Hepatocyte (in vitro differentiated cells): ENCODE measurements at regions not wholly inside any gene's neighbourhood (a gene's known extent, or its start where the extent isn't known, plus 50 kb on each side); places are given as distances from the start of the nearest gene placed in this dataset.

ENCODE experiments used
- EZH2 ChIP-seq: fragments of 200-600 bp; sonication (generic); IDR thresholded peaks from 2 replicates; pipeline ENCODE4 v1.6.1; 2016; ENCODE audit warnings: antibody characterized with exemption, mild to moderate bottlenecking, borderline replicate concordance
- TF ChIP-seq, protein P1 (sequence below): fragments of 200-600 bp; sonication (generic); IDR thresholded peaks from 2 replicates; pipeline ENCODE4 v1.5.1; 2016; ENCODE audit warnings: antibody characterized with exemption, mild to moderate bottlenecking; ENCODE audit not compliant: poor library complexity

DNA sequence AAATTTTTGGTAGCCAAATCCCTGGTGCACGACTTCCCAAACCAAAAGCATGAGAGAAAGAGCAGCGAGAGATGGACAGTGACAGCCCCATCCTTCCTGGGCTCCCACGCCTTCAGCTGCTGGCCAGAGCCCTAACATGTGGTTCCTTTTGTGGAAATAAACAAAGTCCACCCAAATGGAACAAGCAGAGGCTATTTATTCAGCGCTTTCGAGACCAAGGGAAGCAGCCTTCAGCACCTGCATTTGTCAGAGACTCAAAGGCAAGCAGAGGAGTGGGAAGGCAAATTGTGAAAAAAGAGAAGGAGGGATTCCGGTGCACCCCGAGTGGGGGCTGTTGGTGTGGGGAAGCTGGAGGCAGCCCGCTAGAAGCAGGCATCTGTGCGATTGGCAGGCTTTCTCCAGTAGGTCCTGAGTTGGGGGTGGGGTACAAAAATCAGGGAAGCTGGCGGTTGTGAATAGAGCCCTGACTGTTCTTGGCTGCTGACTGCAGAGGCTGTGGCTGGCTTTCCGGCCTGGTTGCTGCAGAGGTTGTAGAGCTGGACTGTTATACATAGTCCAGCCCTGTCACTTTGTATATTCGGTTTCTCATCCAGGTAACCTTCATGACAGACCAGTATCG is 427.2 kb downstream of the OCA2 start:
- TF ChIP-seq, protein P1, sequence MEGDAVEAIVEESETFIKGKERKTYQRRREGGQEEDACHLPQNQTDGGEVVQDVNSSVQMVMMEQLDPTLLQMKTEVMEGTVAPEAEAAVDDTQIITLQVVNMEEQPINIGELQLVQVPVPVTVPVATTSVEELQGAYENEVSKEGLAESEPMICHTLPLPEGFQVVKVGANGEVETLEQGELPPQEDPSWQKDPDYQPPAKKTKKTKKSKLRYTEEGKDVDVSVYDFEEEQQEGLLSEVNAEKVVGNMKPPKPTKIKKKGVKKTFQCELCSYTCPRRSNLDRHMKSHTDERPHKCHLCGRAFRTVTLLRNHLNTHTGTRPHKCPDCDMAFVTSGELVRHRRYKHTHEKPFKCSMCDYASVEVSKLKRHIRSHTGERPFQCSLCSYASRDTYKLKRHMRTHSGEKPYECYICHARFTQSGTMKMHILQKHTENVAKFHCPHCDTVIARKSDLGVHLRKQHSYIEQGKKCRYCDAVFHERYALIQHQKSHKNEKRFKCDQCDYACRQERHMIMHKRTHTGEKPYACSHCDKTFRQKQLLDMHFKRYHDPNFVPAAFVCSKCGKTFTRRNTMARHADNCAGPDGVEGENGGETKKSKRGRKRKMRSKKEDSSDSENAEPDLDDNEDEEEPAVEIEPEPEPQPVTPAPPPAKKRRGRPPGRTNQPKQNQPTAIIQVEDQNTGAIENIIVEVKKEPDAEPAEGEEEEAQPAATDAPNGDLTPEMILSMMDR, result no peak
- TF ChIP-seq EZH2, result no peak
